SK-N-SH treated with all-trans-retinoic acid at 6 μM for 48 hours (cell line): ENCODE measurements at regions not wholly inside any gene's neighbourhood (a gene's known extent, or its start where the extent isn't known, plus 50 kb on each side); places are given as distances from the start of the nearest gene placed in this dataset.

Experiments
- ARNTL ChIP-seq: fragments of 450-650 bp; formaldehyde crosslinking; IDR thresholded peaks from 2 replicates; pipeline ENCODE4 v1.5.0; 2020; ENCODE audit warnings: low read depth, mild to moderate bottlenecking, moderate library complexity, borderline replicate concordance
- RARB ChIP-seq: fragments of 250-450 bp; sonication (Bioruptor Pico); IDR thresholded peaks from 2 replicates; pipeline ENCODE4 v1.8.0; 2021; ENCODE audit warnings: mild to moderate bottlenecking, moderate library complexity
- SNAI2 ChIP-seq: fragments of 250-450 bp; sonication (Bioruptor Pico); IDR thresholded peaks from 2 replicates; pipeline ENCODE4 v1.5.0; 2020; ENCODE audit warnings: mild to moderate bottlenecking, moderate library complexity
- ZFP3 ChIP-seq: fragments of 250-450 bp; sonication (Bioruptor Pico); IDR thresholded peaks from 2 replicates; pipeline ENCODE4 v1.5.0; 2020; ENCODE audit warnings: mild to moderate bottlenecking, moderate library complexity
- ZNF565 ChIP-seq: fragments of 450-650 bp; formaldehyde crosslinking; conservative IDR thresholded peaks from 2 replicates; pipeline ENCODE4 v1.5.0; 2020; ENCODE audit warnings: low read depth, mild to moderate bottlenecking, moderate library complexity
- ZNF8 ChIP-seq: fragments of 450-650 bp; formaldehyde crosslinking; IDR thresholded peaks from 2 replicates; pipeline ENCODE4 v1.5.0; 2020; ENCODE audit warnings: mild to moderate bottlenecking, moderate library complexity
- TF ChIP-seq, protein P1 (sequence below): fragments of 250-450 bp; sonication (Bioruptor Pico); IDR thresholded peaks from 2 replicates; pipeline ENCODE4 v1.8.0; 2020; ENCODE audit warnings: mild to moderate bottlenecking, moderate library complexity, borderline replicate concordance

DNA sequence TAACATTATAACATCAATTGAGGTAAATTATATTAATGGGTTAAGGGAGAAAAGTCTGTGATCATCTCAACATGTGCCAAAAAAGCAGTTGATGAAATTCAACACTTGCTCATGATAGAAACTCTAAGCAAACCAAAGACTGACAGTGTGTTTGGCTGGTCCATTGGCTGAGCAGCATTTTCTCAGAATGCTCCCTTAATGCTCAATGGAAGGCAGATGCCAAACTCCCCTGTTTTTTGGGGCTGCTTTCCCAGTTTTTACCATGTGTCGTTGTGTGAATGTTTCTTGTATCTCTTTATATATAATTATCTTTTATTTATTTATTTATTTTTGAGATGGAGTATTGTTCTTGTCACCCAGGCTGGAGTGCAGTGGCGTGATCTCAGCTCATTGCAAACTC, 114.7 kb downstream of the SEC23IP start:
- TF ChIP-seq SNAI2 (CRISPR knock-in tag), result no peak
- TF ChIP-seq, protein P1, sequence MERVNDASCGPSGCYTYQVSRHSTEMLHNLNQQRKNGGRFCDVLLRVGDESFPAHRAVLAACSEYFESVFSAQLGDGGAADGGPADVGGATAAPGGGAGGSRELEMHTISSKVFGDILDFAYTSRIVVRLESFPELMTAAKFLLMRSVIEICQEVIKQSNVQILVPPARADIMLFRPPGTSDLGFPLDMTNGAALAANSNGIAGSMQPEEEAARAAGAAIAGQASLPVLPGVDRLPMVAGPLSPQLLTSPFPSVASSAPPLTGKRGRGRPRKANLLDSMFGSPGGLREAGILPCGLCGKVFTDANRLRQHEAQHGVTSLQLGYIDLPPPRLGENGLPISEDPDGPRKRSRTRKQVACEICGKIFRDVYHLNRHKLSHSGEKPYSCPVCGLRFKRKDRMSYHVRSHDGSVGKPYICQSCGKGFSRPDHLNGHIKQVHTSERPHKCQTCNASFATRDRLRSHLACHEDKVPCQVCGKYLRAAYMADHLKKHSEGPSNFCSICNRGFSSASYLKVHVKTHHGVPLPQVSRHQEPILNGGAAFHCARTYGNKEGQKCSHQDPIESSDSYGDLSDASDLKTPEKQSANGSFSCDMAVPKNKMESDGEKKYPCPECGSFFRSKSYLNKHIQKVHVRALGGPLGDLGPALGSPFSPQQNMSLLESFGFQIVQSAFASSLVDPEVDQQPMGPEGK (CRISPR knock-in tag), result no peak
- no peak for TF ChIP-seq ZNF8 (CRISPR knock-in tag)
- no peak for TF ChIP-seq ZFP3
- no peak for TF ChIP-seq ZNF565 (CRISPR knock-in tag)
- TF ChIP-seq ARNTL, result no peak
- TF ChIP-seq RARB (CRISPR knock-in tag), result no peak
